IMR-90 (cell line): ENCODE measurements at regions not wholly inside any gene's neighbourhood (a gene's known extent, or its start where the extent isn't known, plus 50 kb on each side); places are given as distances from the start of the nearest gene placed in this dataset.

Experiments used
- ATAC-seq: fragments of 200-7000 bp; cut with Tn5 transposase; 2 replicates; pipeline ENCODE4 v1.9.1; 2020; ENCODE audit warnings: low read depth, mild to moderate bottlenecking, moderate library complexity
- BruUV-seq: library from RNA; stranded (reverse); fragments of 400-500 nt; replicated peaks from 2 replicates; lab custom pipeline; 2021; lab: Mats Ljungman, UMichigan
- CTCF ChIA-PET: fragments of 300-600 bp; formaldehyde crosslinking; extraction: SDS; loops from one replicate; lab custom pipeline; 2021; ENCODE audit warnings: antibody characterized with exemption; lab: Yijun Ruan, JAX
- POLR2A ChIA-PET: fragments of 300-600 bp; sonication (Branson Sonifier 250); formaldehyde crosslinking; loops from one replicate; lab custom pipeline; 2022; ENCODE audit warnings: antibody characterized with exemption; ENCODE audit not compliant: unreplicated experiment; lab: Charles Lee
- DNase-seq: peaks from one replicate; pipeline ENCODE4 v3.0.0; 2013
- H2AFZ ChIP-seq: replicated peaks from 2 replicates; pipeline ENCODE3; 2013; ENCODE audit warnings: low read length, mild to moderate bottlenecking; ENCODE audit not compliant: poor library complexity
- H2AK5ac ChIP-seq: 2 replicates; pipeline ENCODE4 v1.6.1; 2013; ENCODE audit warnings: low read depth, low read length, inconsistent platforms
- H2AK9ac ChIP-seq: replicated peaks from 2 replicates; pipeline ENCODE3; 2013; ENCODE audit warnings: mild to moderate bottlenecking, low read depth, low read length, moderate library complexity; ENCODE audit not compliant: poor library complexity
- H2BK120ac ChIP-seq: 2 replicates; pipeline ENCODE4 v1.6.1; 2013; ENCODE audit warnings: low read depth, low read length, inconsistent platforms
- H2BK15ac ChIP-seq: 3 replicates; pipeline ENCODE4 v1.6.1; 2013; ENCODE audit warnings: low read depth, low read length, inconsistent platforms
- H2BK20ac ChIP-seq: 2 replicates; pipeline ENCODE4 v1.6.1; 2013; ENCODE audit warnings: low read depth, mild to moderate bottlenecking, inconsistent platforms, low read length, moderate library complexity
- H2BK5ac ChIP-seq: 2 replicates; pipeline ENCODE4 v1.6.1; 2013; ENCODE audit warnings: mild to moderate bottlenecking, low read depth, low read length, inconsistent platforms; ENCODE audit not compliant: poor library complexity, severe bottlenecking
- H3K14ac ChIP-seq: replicated peaks from 2 replicates; pipeline ENCODE4 v1.6.1; 2013; ENCODE audit warnings: low read depth, low read length, inconsistent platforms
- H3K18ac ChIP-seq: 2 replicates; pipeline ENCODE4 v1.6.1; 2013; ENCODE audit warnings: low read depth, low read length, control low read depth
- H3K23ac ChIP-seq: 2 replicates; pipeline ENCODE4 v1.6.1; 2013; ENCODE audit warnings: low read depth, low read length, inconsistent platforms
- H3K27ac ChIP-seq: 2 replicates; pipeline ENCODE4 v1.5.1; 2013; ENCODE audit warnings: mild to moderate bottlenecking, control low read depth, low read length; ENCODE audit not compliant: insufficient read depth
- H3K27me3 ChIP-seq: 2 replicates; pipeline ENCODE4 v1.6.1; 2013; ENCODE audit warnings: low read length; ENCODE audit not compliant: control insufficient read depth, insufficient read depth
- H3K36me3 ChIP-seq: 2 replicates; pipeline ENCODE4 v1.6.1; 2013; ENCODE audit warnings: low read length, mixed read lengths; ENCODE audit not compliant: control insufficient read depth, insufficient read depth
- H3K4ac ChIP-seq: 2 replicates; pipeline ENCODE4 v1.6.1; 2013; ENCODE audit warnings: low read depth, low read length, inconsistent platforms
- H3K4me1 ChIP-seq: 2 replicates; pipeline ENCODE4 v1.6.1; 2013; ENCODE audit warnings: low read length, mixed read lengths; ENCODE audit not compliant: control insufficient read depth, insufficient read depth
- H3K4me2 ChIP-seq: 2 replicates; pipeline ENCODE4 v1.6.1; 2013; ENCODE audit warnings: low read depth, mild to moderate bottlenecking, control low read depth, low read length, moderate library complexity
- H3K4me3 ChIP-seq: 2 replicates; pipeline ENCODE4 v1.5.1; 2013; ENCODE audit warnings: low read depth, mild to moderate bottlenecking, control low read depth, low read length, moderate library complexity; ENCODE audit not compliant: insufficient read depth
- H3K56ac ChIP-seq: 2 replicates; pipeline ENCODE4 v1.6.1; 2013; ENCODE audit warnings: low read length, inconsistent platforms; ENCODE audit not compliant: insufficient read depth; ENCODE audit errors: extremely low read depth
- H3K79me1 ChIP-seq, 2 experiments: 2 replicates each; pipeline ENCODE4 v1.6.1; 2013; ENCODE audit warnings: low read length in 2 of 2, inconsistent platforms in 1 of 2, low read depth in 1 of 2
- H3K9ac ChIP-seq: 2 replicates; pipeline ENCODE4 v1.6.1; 2013; ENCODE audit warnings: low read depth, low read length, control low read depth
- H3K9me1 ChIP-seq: 2 replicates; pipeline ENCODE4 v1.6.1; 2013; ENCODE audit warnings: low read length, inconsistent platforms; ENCODE audit not compliant: insufficient read depth
- H3K9me3 ChIP-seq: 2 replicates; pipeline ENCODE4 v1.6.1; 2013; ENCODE audit warnings: low read length; ENCODE audit not compliant: control insufficient read depth, insufficient read depth
- H4K20me1 ChIP-seq: 2 replicates; pipeline ENCODE4 v1.6.1; 2013; ENCODE audit warnings: low read length, inconsistent platforms; ENCODE audit not compliant: insufficient read depth
- H4K5ac ChIP-seq: 2 replicates; pipeline ENCODE4 v1.6.1; 2013; ENCODE audit warnings: mild to moderate bottlenecking, low read depth, low read length, control low read depth
- H4K8ac ChIP-seq, 2 experiments: 2 replicates each; pipeline ENCODE4 v1.6.1; 2013; ENCODE audit warnings: low read depth in 2 of 2, low read length in 2 of 2, control low read depth in 1 of 2, inconsistent platforms in 1 of 2
- H4K91ac ChIP-seq: 2 replicates; pipeline ENCODE4 v1.6.1; 2013; ENCODE audit warnings: low read depth, low read length, inconsistent platforms; ENCODE audit not compliant: insufficient read depth
- CTCF ChIP-seq: conservative IDR thresholded peaks from 2 replicates; pipeline ENCODE4 v1.5.1; 2012; ENCODE audit warnings: mild to moderate bottlenecking, low read depth, low read length, improper control_type of control experiment
- FOS ChIP-seq: fragments of 150-350 bp; IDR thresholded peaks from 2 replicates; pipeline ENCODE4 v1.6.1; 2016; ENCODE audit warnings: low read depth, low read length
- NFE2L2 ChIP-seq: fragments of 150-350 bp; IDR thresholded peaks from 2 replicates; pipeline ENCODE4 v1.6.1; 2016; ENCODE audit warnings: low read depth, mild to moderate bottlenecking, low read length
- WGBS, 2 experiments: methylation state at CpG; one replicate each; pipeline versions ENCODE4 v1.1.5 to v1.1.7; 2013; ENCODE audit warnings: missing lambda C conversion rate in 2 of 2; ENCODE audit not compliant: insufficient read length in 1 of 2; ENCODE audit errors: extremely low coverage in 2 of 2; 5-methylcytosine and 5-hydroxymethylcytosine counted together
- dilution Hi-C: fragments of 300-500 bp; cut with HindIII; formaldehyde crosslinking; loops from one replicate; pipeline ENCODE4 v1.14.3; 2018; ENCODE audit warnings: low sequenced_read_pairs; ENCODE audit not compliant: unreplicated experiment
- in situ Hi-C: fragments of 300-500 bp; cut with MboI; formaldehyde crosslinking; loops from 3 replicates; pipeline ENCODE4 v1.14.3; 2019; ENCODE audit warnings: low sequenced_read_pairs, inconsistent platforms, mixed read lengths
- intact Hi-C: fragments of 100-400 bp; cut with micrococcal nuclease; formaldehyde crosslinking; loops from 2 replicates; pipeline ENCODE4 v1.10.0; 2022

- Histone ChIP-seq H2AK5ac (no peak overlapping the region), H3K18ac (no peak overlapping the region), H2BK5ac (no peak overlapping the region), H3K56ac (no peak overlapping the region), H2BK120ac (no peak overlapping the region), H3K27me3 (peaks cover 13% of the 10 kb centered on the region), H3K4me3 (no peak overlapping the region), H3K23ac (no peak overlapping the region), H2AK9ac (no peak overlapping the region), H3K36me3 (no peaks in the 10 kb centered on the region), H3K4me2 (no peak overlapping the region), H3K9me3 (no peaks in the 10 kb centered on the region), H4K20me1 (no peaks in the 10 kb centered on the region), H3K4ac (no peak overlapping the region), H4K91ac (no peak overlapping the region), H3K27ac (no peak overlapping the region), H3K4me1 (no peaks in the 10 kb centered on the region), H2AFZ (no peak overlapping the region), H2BK15ac (no peak overlapping the region), H4K5ac (no peak overlapping the region), H3K79me1 (no peaks in the 10 kb centered on the region), H4K8ac (no peak overlapping the region), H2BK20ac (no peak overlapping the region), H3K9ac (no peak overlapping the region), H3K14ac (no peak overlapping the region), H3K9me1 (no peaks in the 10 kb centered on the region)
- BruUV-seq, result no TSS peak
- CTCF ChIA-PET, result no interaction called here
- ATAC-seq (no peak), DNase-seq (no peak)
- 90% methylated on average over 2 of the region's 9 CpGs; no CpG with 5 or more reads in 1 of the 2 experiments for WGBS, 2 experiments
- TF ChIP-seq CTCF (no peak), NFE2L2 (no peak), FOS (no peak)
- dilution Hi-C loops, result no loop called here
- in situ Hi-C loops, result no loop called here
- intact Hi-C loops, result no loop called here
- POLR2A ChIA-PET, result no interaction called here
These were observed 59.1 kb upstream of the TCF20 start for GRCh38 chr22:42329504-42329903.
